HCT116 (cell line): ENCODE measurements at regions not wholly inside any gene's neighbourhood (a gene's known extent, or its start where the extent isn't known, plus 50 kb on each side); places are given as distances from the start of the nearest gene placed in this dataset.

ENCODE experiments used
- CEBPB ChIP-seq: IDR thresholded peaks from 2 replicates; pipeline ENCODE4 v1.6.1; 2012; ENCODE audit warnings: low read depth
- CTCF ChIP-seq, 3 experiments: fragments of 200-600 bp in 1 of 3; sonication (generic) in 1 of 3; IDR thresholded peaks in 2 of 3; conservative IDR thresholded peaks in 1 of 3; 2 replicates each; pipeline ENCODE4 v1.5.1; 2012 to 2017; ENCODE audit warnings: low read depth in 2 of 3, low read length in 2 of 3, antibody characterized with exemption in 1 of 3, borderline replicate concordance in 1 of 3, control low read depth in 1 of 3, mild to moderate bottlenecking in 1 of 3, mixed read lengths in 1 of 3, mixed run types in 1 of 3, moderate library complexity in 1 of 3; ENCODE audit not compliant: insufficient read depth in 1 of 3
- EGR1 ChIP-seq: IDR thresholded peaks from 2 replicates; pipeline ENCODE4 v1.6.1; 2012; ENCODE audit warnings: low read depth
- ELF1 ChIP-seq: IDR thresholded peaks from 2 replicates; pipeline ENCODE4 v1.6.1; 2012; ENCODE audit warnings: low read depth, borderline replicate concordance
- EZH2 ChIP-seq: fragments of 200-600 bp; sonication (generic); IDR thresholded peaks from 2 replicates; pipeline ENCODE4 v1.6.1; 2017; ENCODE audit warnings: antibody characterized with exemption, mixed run types
- EZH2phosphoT487 ChIP-seq: fragments of 200-600 bp; IDR thresholded peaks from 2 replicates; pipeline ENCODE4 v1.6.1; 2018; ENCODE audit warnings: antibody characterized with exemption, borderline replicate concordance
- JUND ChIP-seq: IDR thresholded peaks from 2 replicates; pipeline ENCODE4 v1.6.1; 2012
- POLR2A ChIP-seq: IDR thresholded peaks from 2 replicates; pipeline ENCODE4 v1.7.0; 2011; ENCODE audit warnings: borderline replicate concordance; ENCODE audit not compliant: insufficient read depth, insufficient read length; ENCODE audit errors: extremely low read depth
- POLR2AphosphoS5 ChIP-seq: IDR thresholded peaks from 2 replicates; pipeline ENCODE4 v1.6.1; 2011; ENCODE audit warnings: mild to moderate bottlenecking, low read depth, low read length, moderate library complexity
- SIN3A ChIP-seq: IDR thresholded peaks from 2 replicates; pipeline ENCODE4 v1.6.1; 2012; ENCODE audit warnings: low read depth
- YY1 ChIP-seq: IDR thresholded peaks from 2 replicates; pipeline ENCODE4 v1.6.1; 2011; ENCODE audit warnings: low read length, low read depth, moderate library complexity, mild to moderate bottlenecking; ENCODE audit not compliant: insufficient replicate concordance; ENCODE audit errors: extremely low read depth
- ZNF274 ChIP-seq: fragments of 200-500 bp; sonication (Bioruptor generic); IDR thresholded peaks from 2 replicates; pipeline ENCODE4 v1.6.1; 2014; ENCODE audit warnings: mild to moderate bottlenecking, low read depth, low read length, inconsistent platforms

- TF ChIP-seq EZH2 (no peak), CTCF (IDR thresholded peaks at IDR 0.05 in 2 of 3, conservative IDR thresholded peaks at IDR 0.05 in 1 of 3; ENCODE audit: borderline replicate concordance in 1 of 3, insufficient read depth in 1 of 3, low read depth in 2 of 3, low read length in 2 of 3) (no peak), EGR1 (no peak), POLR2A (no peak), ELF1 (no peak), EZH2phosphoT487 (no peak), ZNF274 (no peak), POLR2AphosphoS5 (no peak), JUND (no peak), YY1 (no peak), SIN3A (no peak), CEBPB (no peak)
Observed at GRCh38 chr14:97097296-97097695, 300.1 kb downstream of the VRK1 start.
